Spleen (tissue), 7 donors: ENCODE measurements at regions not wholly inside any gene's neighbourhood (a gene's known extent, or its start where the extent isn't known, plus 50 kb on each side); places are given as distances from the start of the nearest gene placed in this dataset.

ENCODE experiments used
- POLR2A ChIP-seq, 3 donors: fragments of 450-650 bp; IDR thresholded peaks; one replicate each; pipeline ENCODE4 v1.5.1; 2017; ENCODE audit warnings: antibody characterized with exemption in 3 of 3, mild to moderate bottlenecking in 1 of 3
- POLR2AphosphoS5 ChIP-seq, 3 donors: sonication (generic); formaldehyde crosslinking; IDR thresholded peaks; one replicate each; pipeline ENCODE4 v1.5.1; 2017; ENCODE audit warnings: antibody characterized with exemption in 3 of 3
- TF ChIP-seq, protein P1 (sequence below), 11 experiments: fragments of 200-600 bp in 7 of 11; fragments of 450-650 bp in 4 of 11; sonication (generic) in 4 of 11; IDR thresholded peaks in 8 of 11; conservative IDR thresholded peaks in 3 of 11; 1 replicate in 7 of 11; 2 replicates in 4 of 11; pipeline versions ENCODE4 v1.4.0 to v1.8.0; 2016 to 2021; ENCODE audit warnings: antibody characterized with exemption in 11 of 11, inconsistent platforms in 4 of 11, mild to moderate bottlenecking in 1 of 11
- donor health status: DM: no; HTN: no; CAD: no; lungs with moderate emphysema.
- donor health status: DM: no; HTN: no; CAD: no.
- donor health status: DM: no; HTN: no; CAD: no.

- TF ChIP-seq, protein P1, sequence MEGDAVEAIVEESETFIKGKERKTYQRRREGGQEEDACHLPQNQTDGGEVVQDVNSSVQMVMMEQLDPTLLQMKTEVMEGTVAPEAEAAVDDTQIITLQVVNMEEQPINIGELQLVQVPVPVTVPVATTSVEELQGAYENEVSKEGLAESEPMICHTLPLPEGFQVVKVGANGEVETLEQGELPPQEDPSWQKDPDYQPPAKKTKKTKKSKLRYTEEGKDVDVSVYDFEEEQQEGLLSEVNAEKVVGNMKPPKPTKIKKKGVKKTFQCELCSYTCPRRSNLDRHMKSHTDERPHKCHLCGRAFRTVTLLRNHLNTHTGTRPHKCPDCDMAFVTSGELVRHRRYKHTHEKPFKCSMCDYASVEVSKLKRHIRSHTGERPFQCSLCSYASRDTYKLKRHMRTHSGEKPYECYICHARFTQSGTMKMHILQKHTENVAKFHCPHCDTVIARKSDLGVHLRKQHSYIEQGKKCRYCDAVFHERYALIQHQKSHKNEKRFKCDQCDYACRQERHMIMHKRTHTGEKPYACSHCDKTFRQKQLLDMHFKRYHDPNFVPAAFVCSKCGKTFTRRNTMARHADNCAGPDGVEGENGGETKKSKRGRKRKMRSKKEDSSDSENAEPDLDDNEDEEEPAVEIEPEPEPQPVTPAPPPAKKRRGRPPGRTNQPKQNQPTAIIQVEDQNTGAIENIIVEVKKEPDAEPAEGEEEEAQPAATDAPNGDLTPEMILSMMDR (IDR thresholded peaks at IDR 0.05 in 8 of 11, conservative IDR thresholded peaks at IDR 0.05 in 3 of 11) = no peak
- no peak for TF ChIP-seq POLR2AphosphoS5 (IDR thresholded peaks at IDR 0.05)
- no peak for TF ChIP-seq POLR2A (IDR thresholded peaks at IDR 0.05)
Measured at GRCh38 chr2:101623031-101623521, 74.4 kb upstream of the MAP4K4 start.
